GM18507 (cell line): ENCODE measurements at regions not wholly inside any gene's neighbourhood (a gene's known extent, or its start where the extent isn't known, plus 50 kb on each side); places are given as distances from the start of the nearest gene placed in this dataset.

Source experiments
- DNase-seq: peaks from one replicate; pipeline ENCODE4 v3.0.0; 2011; ENCODE audit warnings: low read depth; ENCODE audit not compliant: insufficient read length; ENCODE audit errors: extremely low spot score
- FAIRE-seq: peaks from 2 replicates; lab custom pipeline; 2011; peaks lifted over from hg19 to GRCh38; lab: Jason Lieb, UNC

- DNase-seq, result no peak
- FAIRE-seq, result no peak
Observed at GRCh38 chr1:37299216-37299615, 175.2 kb upstream of the ZC3H12A start.

- DNase-seq (no peak), FAIRE-seq (no peak)
Observed at GRCh38 chr1:37303884-37304574, 170.4 kb upstream of the ZC3H12A start.

GRCh38 chr1:37305108-37305507 lies 169.3 kb upstream of the ZC3H12A start:
- DNase-seq, result no peak
- no peak for FAIRE-seq

GRCh38 chr1:37305841-37306240 lies 168.5 kb upstream of the ZC3H12A start:
- no peak for DNase-seq
- FAIRE-seq, result no peak

GRCh38 chr1:37306461-37306860 lies 167.9 kb upstream of the ZC3H12A start:
- no peak for FAIRE-seq
- DNase-seq, result no peak

- no peak for DNase-seq
Observed at GRCh38 chr1:37306871-37307270, 167.5 kb upstream of the ZC3H12A start.

GRCh38 chr1:37308031-37308960 lies 166.1 kb upstream of the ZC3H12A start:
- DNase-seq, result no peak
- FAIRE-seq, result no peak

More at GRCh38 chr1:37306871-37307270, 167.5 kb upstream of the ZC3H12A start:
- FAIRE-seq, result no peak

- FAIRE-seq (no peak), DNase-seq (no peak)
Observed at GRCh38 chr1:37309574-37309973, 164.8 kb upstream of the ZC3H12A start.

- FAIRE-seq (no peak), DNase-seq (no peak)
Observed at GRCh38 chr1:37310064-37310463, 164.3 kb upstream of the ZC3H12A start.

GRCh38 chr1:37315371-37315846 lies 159.0 kb upstream of the ZC3H12A start:
- DNase-seq (no peak), FAIRE-seq (no peak)

GRCh38 chr1:37317870-37318467 lies 156.4 kb upstream of the ZC3H12A start:
- DNase-seq, result no peak
- no peak for FAIRE-seq

GRCh38 chr1:37318490-37318889 lies 155.9 kb upstream of the ZC3H12A start:
- FAIRE-seq (no peak), DNase-seq (no peak)

- DNase-seq, result no peak
- no peak for FAIRE-seq
Observed at GRCh38 chr1:37319284-37319683, 155.1 kb upstream of the ZC3H12A start.

- FAIRE-seq, result peak; percentile 68
- peak; percentile 51 for DNase-seq
Observed at GRCh38 chr1:37323486-37324377, 150.6 kb upstream of the ZC3H12A start.

GRCh38 chr1:37325010-37325409 lies 149.4 kb upstream of the ZC3H12A start:
- FAIRE-seq, result no peak
- no peak for DNase-seq

- no peak for FAIRE-seq
- DNase-seq, result no peak
Observed at GRCh38 chr1:37325509-37326437, 148.6 kb upstream of the ZC3H12A start.

GRCh38 chr1:37332126-37332525 lies 142.3 kb upstream of the ZC3H12A start:
- FAIRE-seq (no peak), DNase-seq (no peak)

- no peak for FAIRE-seq
- DNase-seq, result no peak
Observed at GRCh38 chr1:37338658-37339057, 135.7 kb upstream of the ZC3H12A start.
